Panc1 (cell line): ENCODE measurements at regions not wholly inside any gene's neighbourhood (a gene's known extent, or its start where the extent isn't known, plus 50 kb on each side); places are given as distances from the start of the nearest gene placed in this dataset.

Experiments
- ATAC-seq: fragments of 200-7000 bp; cut with Tn5 transposase; 2 replicates; pipeline ENCODE4 v1.9.1; 2020; ENCODE audit warnings: mild to moderate bottlenecking, moderate library complexity
- BruUV-seq: library from RNA; stranded (reverse); fragments of 400-500 nt; replicated peaks from 2 replicates; lab custom pipeline; 2021; lab: Mats Ljungman, UMichigan
- CTCF ChIA-PET: fragments of 300-600 bp; sonication (Branson Sonifier 250); formaldehyde crosslinking; loops from one replicate; lab custom pipeline; 2022; ENCODE audit warnings: antibody characterized with exemption; lab: Charles Lee
- POLR2A ChIA-PET: fragments of 300-600 bp; sonication (Branson Sonifier 250); formaldehyde crosslinking; loops from one replicate; lab custom pipeline; 2022; ENCODE audit warnings: antibody characterized with exemption; lab: Charles Lee
- DNase-seq: peaks from one replicate; pipeline ENCODE4 v3.0.0-alpha.2; 2010; ENCODE audit warnings: low read depth, low spot score
- H3K27ac ChIP-seq: 2 replicates; pipeline ENCODE4 v1.5.1; 2011; ENCODE audit warnings: mild to moderate bottlenecking, low read length, inconsistent platforms
- H3K27me3 ChIP-seq: fragments of 200-500 bp; sonication (Bioruptor generic); 2 replicates; pipeline ENCODE4 v1.6.0; 2014; ENCODE audit warnings: low read length, inconsistent platforms; ENCODE audit not compliant: control insufficient read depth, insufficient read depth
- H3K36me3 ChIP-seq: fragments of 200-500 bp; sonication (Bioruptor generic); 2 replicates; pipeline ENCODE4 v1.5.1; 2014; ENCODE audit warnings: inconsistent platforms, mild to moderate bottlenecking, low read length, moderate library complexity; ENCODE audit not compliant: control insufficient read depth, insufficient read depth
- H3K4me1 ChIP-seq: 2 replicates; pipeline ENCODE4 v1.5.1; 2011; ENCODE audit warnings: inconsistent platforms, mild to moderate bottlenecking, low read length, moderate library complexity; ENCODE audit not compliant: control insufficient read depth, insufficient read depth
- H3K4me3 ChIP-seq, 2 experiments: 2 replicates each; pipeline ENCODE4 v1.5.1; 2011 to 2012; ENCODE audit warnings: low read depth in 2 of 2, low read length in 2 of 2, mild to moderate bottlenecking in 2 of 2, inconsistent platforms in 1 of 2, moderate library complexity in 1 of 2
- H3K9me3 ChIP-seq: fragments of 200-500 bp; sonication (Bioruptor generic); 2 replicates; pipeline ENCODE4 v1.5.1; 2014; ENCODE audit warnings: low read depth, mild to moderate bottlenecking, inconsistent platforms, low read length, moderate library complexity; ENCODE audit not compliant: control insufficient read depth, insufficient read depth
- CTCF ChIP-seq: fragments of 450-650 bp; IDR thresholded peaks from 2 replicates; pipeline ENCODE4 v1.5.1; 2017; ENCODE audit warnings: mild to moderate bottlenecking
- POLR2AphosphoS5 ChIP-seq: IDR thresholded peaks from 2 replicates; pipeline ENCODE4 v1.6.1; 2012; ENCODE audit warnings: mild to moderate bottlenecking, low read depth, low read length, moderate library complexity
- REST ChIP-seq, 2 experiments: IDR thresholded peaks; 2 replicates each; pipeline ENCODE4 v1.6.1; 2011 to 2012; ENCODE audit warnings: low read depth in 2 of 2, control low read depth in 1 of 2, low read length in 1 of 2, mild to moderate bottlenecking in 1 of 2, moderate library complexity in 1 of 2; ENCODE audit not compliant: insufficient read depth in 1 of 2
- SIN3A ChIP-seq: IDR thresholded peaks from 2 replicates; pipeline ENCODE4 v1.6.1; 2012; ENCODE audit warnings: low read depth, mild to moderate bottlenecking, low read length, moderate library complexity, borderline replicate concordance; ENCODE audit not compliant: insufficient read depth
- TCF7L2 ChIP-seq: IDR thresholded peaks from 2 replicates; pipeline ENCODE4 v1.6.1; 2011; ENCODE audit warnings: mild to moderate bottlenecking, low read depth, low read length, inconsistent platforms
- in situ Hi-C: cut with HindIII; loops from 2 replicates; pipeline ENCODE4 v1.10.0; 2016; ENCODE audit warnings: low sequenced_read_pairs, low pct_unique_long_range_greater_than_20kb
- intact Hi-C: fragments of 100-400 bp; cut with micrococcal nuclease; formaldehyde crosslinking; loops from one replicate; pipeline ENCODE4 v1.10.0; 2022; ENCODE audit not compliant: unreplicated experiment

GRCh38 chr4:129532573-129532972, 436.6 kb downstream of the C4orf33 start:
- in situ Hi-C loops, result no loop called here
- DNase-seq (no peak), ATAC-seq (no peak)
- ChIA-PET CTCF (no interaction called here), POLR2A (no interaction called here)
- no peaks in the 10 kb centered on the region for H3K9me3 ChIP-seq
- H3K27me3 ChIP-seq, result no peaks in the 10 kb centered on the region
- H3K36me3 ChIP-seq, result no peaks in the 10 kb centered on the region
- no peak overlapping the region for H3K4me3 ChIP-seq
- no peaks in the 10 kb centered on the region for H3K4me1 ChIP-seq
- TF ChIP-seq SIN3A (no peak), POLR2AphosphoS5 (no peak), REST (IDR thresholded peaks at IDR 0.05; ENCODE audit: insufficient read depth in 1 of 2, low read depth in 2 of 2, low read length in 1 of 2) (no peak), CTCF (no peak), TCF7L2 (no peak)
- intact Hi-C loops, result no loop called here
- no TSS peak for BruUV-seq
- H3K27ac ChIP-seq, result no peak overlapping the region

- no peak overlapping the region for H3K4me3 ChIP-seq
- BruUV-seq, result no TSS peak
- ChIA-PET CTCF (no interaction called here), POLR2A (no interaction called here)
- TF ChIP-seq TCF7L2 (no peak), CTCF (no peak), SIN3A (no peak), REST (IDR thresholded peaks at IDR 0.05; ENCODE audit: insufficient read depth in 1 of 2, low read depth in 2 of 2, low read length in 1 of 2) (no peak), POLR2AphosphoS5 (no peak)
- no peaks in the 10 kb centered on the region for H3K4me1 ChIP-seq
- no peak for ATAC-seq
- no peaks in the 10 kb centered on the region for H3K36me3 ChIP-seq
- intact Hi-C loops, result no loop called here
- DNase-seq, result no peak
- no peak overlapping the region for H3K27ac ChIP-seq
- in situ Hi-C loops, result no loop called here
- H3K27me3 ChIP-seq, result no peaks in the 10 kb centered on the region
- H3K9me3 ChIP-seq, result no peaks in the 10 kb centered on the region
Measured at GRCh38 chr4:129543299-129543698, 447.3 kb downstream of the C4orf33 start.
